ENCODE measurements at regions not wholly inside any gene's neighbourhood (a gene's known extent, or its start where the extent isn't known, plus 50 kb on each side); places are given as distances from the start of the nearest gene placed in this dataset.

DNA sequence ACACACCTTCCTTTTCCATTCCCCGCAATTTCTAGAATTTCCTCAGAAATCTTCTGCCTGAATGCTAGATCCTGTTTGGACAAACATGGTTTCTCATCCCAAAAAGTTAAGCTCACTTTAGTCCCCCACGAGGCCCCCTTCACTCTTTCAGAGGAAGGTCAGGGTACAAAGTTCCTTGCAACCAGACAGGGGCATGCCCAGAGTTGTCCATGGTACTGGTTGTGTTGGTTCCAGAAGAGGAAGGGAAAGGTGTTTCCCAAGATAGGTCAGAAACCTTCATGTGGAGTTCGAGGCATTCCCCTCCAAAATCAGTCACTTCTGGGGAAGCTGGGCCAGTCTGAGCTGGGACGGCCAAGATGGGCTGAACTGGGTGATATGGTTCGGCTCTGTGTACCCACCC lies 167.6 kb upstream of the MAFB start:
- H3K4me3 ChIP-seq (ENCODE audit: low read depth, low read length): no peak overlapping the region
- no peak for DNase-seq (ENCODE audit: low read depth)
- TF ChIP-seq, protein P1, sequence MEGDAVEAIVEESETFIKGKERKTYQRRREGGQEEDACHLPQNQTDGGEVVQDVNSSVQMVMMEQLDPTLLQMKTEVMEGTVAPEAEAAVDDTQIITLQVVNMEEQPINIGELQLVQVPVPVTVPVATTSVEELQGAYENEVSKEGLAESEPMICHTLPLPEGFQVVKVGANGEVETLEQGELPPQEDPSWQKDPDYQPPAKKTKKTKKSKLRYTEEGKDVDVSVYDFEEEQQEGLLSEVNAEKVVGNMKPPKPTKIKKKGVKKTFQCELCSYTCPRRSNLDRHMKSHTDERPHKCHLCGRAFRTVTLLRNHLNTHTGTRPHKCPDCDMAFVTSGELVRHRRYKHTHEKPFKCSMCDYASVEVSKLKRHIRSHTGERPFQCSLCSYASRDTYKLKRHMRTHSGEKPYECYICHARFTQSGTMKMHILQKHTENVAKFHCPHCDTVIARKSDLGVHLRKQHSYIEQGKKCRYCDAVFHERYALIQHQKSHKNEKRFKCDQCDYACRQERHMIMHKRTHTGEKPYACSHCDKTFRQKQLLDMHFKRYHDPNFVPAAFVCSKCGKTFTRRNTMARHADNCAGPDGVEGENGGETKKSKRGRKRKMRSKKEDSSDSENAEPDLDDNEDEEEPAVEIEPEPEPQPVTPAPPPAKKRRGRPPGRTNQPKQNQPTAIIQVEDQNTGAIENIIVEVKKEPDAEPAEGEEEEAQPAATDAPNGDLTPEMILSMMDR (conservative IDR thresholded peaks at IDR 0.05; ENCODE audit: low read depth, low read length): no peak

DNA sequence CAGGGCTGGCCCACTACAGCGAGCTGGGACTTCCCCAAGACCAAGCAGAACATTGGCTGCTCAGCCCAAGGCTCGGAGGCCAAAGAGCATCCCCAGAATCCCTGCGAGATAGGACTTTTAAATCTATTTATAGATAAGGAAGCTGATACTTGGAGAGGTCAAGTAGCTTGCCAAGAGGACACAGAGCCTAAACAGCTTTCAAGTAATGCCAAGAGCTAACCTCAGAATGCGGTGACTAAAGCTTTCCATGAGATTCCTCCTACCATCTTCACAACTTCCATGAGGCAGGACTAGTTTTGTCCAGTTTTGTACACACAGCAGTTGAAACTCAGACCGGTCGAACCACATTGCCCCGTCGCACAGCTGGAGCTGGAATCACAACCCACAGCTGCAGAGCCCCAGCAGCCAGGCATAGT lies 168.1 kb upstream of the TOP1 start:
- no peak overlapping the region for H3K4me3 ChIP-seq (ENCODE audit: low read depth, low read length)
- no peak for DNase-seq (ENCODE audit: low read depth)
- TF ChIP-seq, protein P1 (conservative IDR thresholded peaks at IDR 0.05; ENCODE audit: low read depth, low read length): no peak

DNA sequence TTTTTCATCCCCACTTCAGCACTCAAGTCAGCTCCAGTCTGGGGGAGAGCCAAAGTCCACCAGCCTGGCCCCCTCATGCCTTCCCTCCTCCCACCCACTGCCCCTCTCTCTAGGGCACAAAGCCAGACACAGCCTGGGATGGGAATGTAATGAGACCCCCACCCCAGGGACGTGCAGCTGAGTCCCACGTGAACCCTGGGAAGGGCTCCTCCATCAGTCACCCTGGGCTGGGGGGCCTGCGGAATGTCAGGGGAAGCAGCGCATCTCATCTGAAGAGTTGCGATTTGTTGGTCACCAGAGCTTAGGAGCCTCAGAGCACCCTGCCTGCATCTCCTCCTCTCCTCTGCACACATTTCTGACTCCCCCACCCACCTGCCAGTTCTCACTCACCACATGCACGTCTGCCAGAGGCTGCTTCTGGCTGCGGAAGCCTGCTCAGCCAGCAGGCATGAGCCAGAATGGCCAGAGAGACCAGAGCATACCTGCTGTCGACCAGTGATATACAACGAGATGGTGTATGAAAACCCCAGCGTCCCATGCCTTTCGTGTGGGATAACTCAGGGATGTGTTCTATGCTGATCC lies 167.1 kb upstream of the TOP1 start:
- TF ChIP-seq, protein P1 (conservative IDR thresholded peaks at IDR 0.05; ENCODE audit: low read depth, low read length): no peak
- no peak for DNase-seq (ENCODE audit: low read depth)
- H3K4me3 ChIP-seq (ENCODE audit: low read depth, low read length): no peak overlapping the region

DNA sequence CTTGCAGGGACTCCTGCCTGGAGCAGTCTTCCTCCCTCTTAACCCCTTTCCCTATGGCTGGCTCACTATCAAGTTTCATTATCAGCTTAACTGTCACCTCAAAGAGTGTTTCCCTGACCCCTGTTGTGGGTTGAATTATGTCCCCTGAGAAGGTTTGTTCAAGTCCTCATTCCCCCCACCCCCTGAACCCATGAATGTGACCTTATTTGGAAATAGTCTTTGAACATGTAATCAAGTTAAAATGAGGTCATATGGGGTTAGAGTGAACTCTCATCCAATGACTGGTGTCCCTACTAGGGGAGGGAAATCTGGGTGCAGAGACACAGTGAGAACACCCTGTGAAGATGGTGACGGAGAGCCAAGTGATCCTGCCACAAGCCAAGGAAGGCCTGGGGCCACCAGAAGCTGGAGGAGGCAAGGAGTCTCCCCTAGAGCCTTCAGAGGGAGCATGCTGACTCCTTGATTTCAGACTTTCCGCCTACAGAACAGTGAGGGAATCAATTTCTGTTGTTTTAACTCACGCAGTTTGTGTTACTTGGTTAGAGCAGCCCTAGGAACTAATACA lies 165.2 kb upstream of the TOP1 start:
- H3K4me3 ChIP-seq (ENCODE audit: low read depth, low read length): no peak overlapping the region
- TF ChIP-seq, protein P1 (conservative IDR thresholded peaks at IDR 0.05; ENCODE audit: low read depth, low read length): no peak
- DNase-seq (ENCODE audit: low read depth): no peak

DNA sequence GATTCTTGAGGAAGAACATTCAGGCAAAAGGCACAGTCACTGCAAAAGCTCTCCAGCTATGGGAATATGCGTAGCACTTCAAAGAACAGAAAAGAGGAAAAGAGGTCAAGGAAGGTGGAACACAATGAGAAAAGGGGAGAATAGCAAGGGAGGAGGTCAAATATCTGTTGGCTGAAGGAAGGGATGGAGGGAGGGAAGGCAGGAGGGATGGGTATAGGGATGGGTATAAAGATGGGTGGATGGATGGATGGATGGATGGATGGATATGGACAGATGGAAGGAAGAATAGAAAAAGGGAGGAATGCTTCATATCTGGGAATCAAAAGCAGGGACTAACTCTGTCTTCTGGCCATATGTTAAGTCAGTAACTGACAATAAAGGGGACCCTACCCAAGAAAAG lies 164.2 kb upstream of the TOP1 start:
- H3K4me3 ChIP-seq (ENCODE audit: low read depth, low read length): no peak overlapping the region
- no peak for DNase-seq (ENCODE audit: low read depth)
- TF ChIP-seq, protein P1 (conservative IDR thresholded peaks at IDR 0.05; ENCODE audit: low read depth, low read length): no peak

DNA sequence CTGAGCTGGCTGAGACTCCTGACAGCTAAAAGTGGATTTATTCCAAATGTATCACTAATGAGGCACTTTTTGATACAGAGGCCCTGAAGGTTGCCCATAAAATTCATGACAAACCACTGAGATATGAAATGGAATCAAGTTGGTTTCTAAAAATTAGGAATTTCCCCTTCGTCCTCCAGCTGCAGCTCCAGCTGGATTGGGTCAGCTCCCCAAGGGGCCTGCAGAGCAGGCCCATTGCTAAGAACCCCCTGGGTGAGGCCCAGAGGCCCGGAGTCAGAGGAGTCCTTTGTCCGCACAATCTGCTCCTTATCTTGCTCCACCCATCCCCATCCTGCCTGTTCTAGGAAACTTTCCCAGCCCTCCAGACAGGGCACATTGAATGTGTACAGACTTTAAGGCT lies 163.5 kb upstream of the TOP1 start:
- TF ChIP-seq, protein P1 (conservative IDR thresholded peaks at IDR 0.05; ENCODE audit: low read depth, low read length): no peak
- no peak overlapping the region for H3K4me3 ChIP-seq (ENCODE audit: low read depth, low read length)
- no peak for DNase-seq (ENCODE audit: low read depth)

DNA sequence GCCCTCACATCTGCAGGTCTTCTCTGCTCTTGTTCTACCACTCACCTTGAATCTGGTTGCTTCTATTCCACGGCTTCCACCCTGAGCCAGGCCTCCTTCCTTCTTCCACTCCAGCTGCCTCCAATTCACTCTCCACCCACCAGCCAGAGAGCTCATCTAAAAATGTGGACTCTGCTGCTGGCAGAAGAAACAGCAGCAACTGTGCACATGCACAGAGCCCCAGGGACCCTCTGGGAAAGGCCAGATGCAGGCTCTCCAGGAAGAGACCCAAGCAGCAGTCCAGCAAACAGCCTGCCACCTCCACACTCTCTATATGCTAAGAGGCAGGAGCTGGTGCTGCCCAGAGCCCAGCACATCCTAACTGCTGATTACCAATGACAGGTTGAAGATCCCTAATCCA lies 162.6 kb upstream of the TOP1 start:
- TF ChIP-seq, protein P1 (conservative IDR thresholded peaks at IDR 0.05; ENCODE audit: low read depth, low read length): no peak
- DNase-seq (ENCODE audit: low read depth): no peak
- H3K4me3 ChIP-seq (ENCODE audit: low read depth, low read length): no peak overlapping the region

All from epithelial cell of proximal tubule (primary cell).